ENCODE measurements at regions not wholly inside any gene's neighbourhood (a gene's known extent, or its start where the extent isn't known, plus 50 kb on each side); places are given as distances from the start of the nearest gene placed in this dataset.

DNA sequence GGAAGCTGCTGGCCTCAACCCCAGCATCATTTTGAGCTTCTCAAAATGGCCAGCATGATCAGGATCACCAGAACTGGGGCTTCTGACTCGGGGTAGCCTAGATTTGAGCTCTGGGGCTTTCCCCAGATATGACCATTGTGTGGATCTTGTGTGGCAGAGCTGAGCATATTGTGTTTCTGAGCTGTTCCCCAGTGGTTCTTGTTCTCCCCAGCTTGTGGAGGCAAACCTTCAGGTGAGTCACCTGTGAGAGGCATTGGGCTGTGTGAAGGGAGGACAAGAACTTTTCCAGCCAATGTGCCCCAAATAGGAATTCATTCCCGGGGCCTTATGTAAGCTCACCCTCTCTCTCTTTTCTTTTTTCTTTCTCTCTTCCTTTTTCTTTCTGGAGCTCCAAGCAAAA lies 80.7 kb upstream of the PITX1 start:
- intact Hi-C loops (cut with micrococcal nuclease) (no loop called here), dilution Hi-C loops (cut with MboI; ENCODE audit: extremely low pct_ligation_motif_present, low sequenced_read_pairs) (no loop called here)
- ChIA-PET POLR2A (no interaction called here), CTCF (interaction anchor here (1.8 to 2.1 kb wide), 2 partner anchors 8 to 242 kb away, joined by 3 to 4 read pairs; no protein-coding TSS in a partner anchor)
- TF ChIP-seq GATA2 (IDR thresholded peaks at IDR 0.05; ENCODE audit: insufficient read depth, insufficient read length, low read depth, low read length) (no peak), FOS (IDR thresholded peaks at IDR 0.05; ENCODE audit: borderline replicate concordance, insufficient read depth, low read length) (no peak), EZH2 (IDR thresholded peaks at IDR 0.05; ENCODE audit: borderline replicate concordance, low read depth, low read length, severe bottlenecking) (no peak)
- TF ChIP-seq, protein P1, sequence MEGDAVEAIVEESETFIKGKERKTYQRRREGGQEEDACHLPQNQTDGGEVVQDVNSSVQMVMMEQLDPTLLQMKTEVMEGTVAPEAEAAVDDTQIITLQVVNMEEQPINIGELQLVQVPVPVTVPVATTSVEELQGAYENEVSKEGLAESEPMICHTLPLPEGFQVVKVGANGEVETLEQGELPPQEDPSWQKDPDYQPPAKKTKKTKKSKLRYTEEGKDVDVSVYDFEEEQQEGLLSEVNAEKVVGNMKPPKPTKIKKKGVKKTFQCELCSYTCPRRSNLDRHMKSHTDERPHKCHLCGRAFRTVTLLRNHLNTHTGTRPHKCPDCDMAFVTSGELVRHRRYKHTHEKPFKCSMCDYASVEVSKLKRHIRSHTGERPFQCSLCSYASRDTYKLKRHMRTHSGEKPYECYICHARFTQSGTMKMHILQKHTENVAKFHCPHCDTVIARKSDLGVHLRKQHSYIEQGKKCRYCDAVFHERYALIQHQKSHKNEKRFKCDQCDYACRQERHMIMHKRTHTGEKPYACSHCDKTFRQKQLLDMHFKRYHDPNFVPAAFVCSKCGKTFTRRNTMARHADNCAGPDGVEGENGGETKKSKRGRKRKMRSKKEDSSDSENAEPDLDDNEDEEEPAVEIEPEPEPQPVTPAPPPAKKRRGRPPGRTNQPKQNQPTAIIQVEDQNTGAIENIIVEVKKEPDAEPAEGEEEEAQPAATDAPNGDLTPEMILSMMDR (IDR thresholded peaks at IDR 0.05; ENCODE audit: extremely low read depth in 1 of 2, insufficient read depth in 1 of 2, low read depth in 1 of 2, low read length in 2 of 2) = no peak
- no peak overlapping the region for H3K4me3 ChIP-seq (replicated peaks in 1 of 3; ENCODE audit: insufficient read depth in 1 of 3, low read depth in 1 of 3, low read length in 3 of 3)
- no peaks in the 10 kb centered on the region for H3K36me3 ChIP-seq (ENCODE audit: control insufficient read depth in 2 of 2, extremely low read depth in 1 of 2, insufficient read depth in 2 of 2, low read length in 2 of 2)
- no TSS peak for BruUV-seq (replicated peaks)
- H3K9me3 ChIP-seq (replicated peaks; ENCODE audit: control insufficient read depth, insufficient read depth, low read length) = no peaks in the 10 kb centered on the region
- H3K9ac ChIP-seq (replicated peaks; ENCODE audit: extremely low read depth, insufficient read depth, low read length) = no peak overlapping the region
- H3K79me2 ChIP-seq (ENCODE audit: control insufficient read depth, insufficient read depth, low read length) = no peaks in the 10 kb centered on the region
- no peaks in the 10 kb centered on the region for H4K20me1 ChIP-seq (replicated peaks; ENCODE audit: control insufficient read depth, extremely low read depth, insufficient read depth, low read length)
- H3K27ac ChIP-seq (ENCODE audit: insufficient read depth, low read depth, low read length) = no peak overlapping the region
- no peaks in the 10 kb centered on the region for H3K4me1 ChIP-seq (ENCODE audit: control insufficient read depth, extremely low read depth, insufficient read depth, low read length)
- H3K9me1 ChIP-seq (replicated peaks; ENCODE audit: control insufficient read depth, extremely low read depth, insufficient read depth, low read length) = no peaks in the 10 kb centered on the region
- no peak overlapping the region for H3K4me2 ChIP-seq (ENCODE audit: insufficient read depth, low read length)
- no peak for DNase-seq (ENCODE audit: low read depth, low spot score)
- no peak for FAIRE-seq
- H3K27me3 ChIP-seq (ENCODE audit: control insufficient read depth in 2 of 2, insufficient read depth in 2 of 2, low read length in 2 of 2) = peaks cover 0 to 4% of the 10 kb centered on the region in 2 experiments
- no peak overlapping the region for H2AFZ ChIP-seq (ENCODE audit: low read depth, low read length)

DNA sequence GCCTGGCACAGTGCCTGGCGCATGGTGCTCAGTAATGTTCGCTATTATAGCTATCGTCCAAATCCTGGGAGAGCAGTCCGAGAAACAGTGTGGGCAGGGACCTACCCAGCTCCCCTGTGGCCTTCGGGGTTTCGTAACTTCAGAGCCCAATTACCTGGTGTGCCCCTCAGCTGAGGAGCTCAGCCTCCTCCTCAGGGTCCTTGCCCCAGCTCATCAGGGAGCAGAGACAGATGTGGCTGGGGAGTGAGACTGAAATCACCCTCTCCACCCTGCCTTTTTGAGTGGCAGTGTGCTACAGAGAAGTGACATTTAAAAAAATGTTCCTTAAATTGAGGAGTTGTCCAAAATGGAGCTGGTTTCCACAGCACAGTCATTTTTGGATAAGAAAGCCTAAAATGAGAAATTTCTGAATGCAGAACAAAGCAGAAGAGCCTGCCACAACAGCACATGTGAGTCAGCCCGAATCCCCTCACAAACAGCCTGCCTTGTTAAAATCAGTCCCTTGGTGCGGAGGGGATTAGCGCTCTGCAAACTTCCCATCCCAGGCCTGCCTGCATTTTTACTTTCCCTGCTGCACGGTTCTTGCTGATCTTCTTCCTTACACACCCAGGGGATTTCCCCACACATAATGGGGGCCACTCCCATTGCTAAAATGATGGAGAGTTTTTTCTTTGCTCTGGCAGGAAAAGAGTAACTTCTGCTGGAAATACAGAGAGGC lies 78.1 kb upstream of the PITX1 start:
- no peaks in the 10 kb centered on the region for H3K27me3 ChIP-seq (ENCODE audit: control insufficient read depth in 2 of 2, insufficient read depth in 2 of 2, low read length in 2 of 2)
- intact Hi-C loops (cut with micrococcal nuclease) = no loop called here
- H3K4me2 ChIP-seq (ENCODE audit: insufficient read depth, low read length) = no peak overlapping the region
- H3K4me1 ChIP-seq (ENCODE audit: control insufficient read depth, extremely low read depth, insufficient read depth, low read length) = no peaks in the 10 kb centered on the region
- DNase-seq (ENCODE audit: low read depth, low spot score) (no peak), FAIRE-seq (no peak)
- TF ChIP-seq FOS (IDR thresholded peaks at IDR 0.05; ENCODE audit: borderline replicate concordance, insufficient read depth, low read length) (no peak), MYC (IDR thresholded peaks at IDR 0.05; ENCODE audit: low read depth, low read length) (no peak), JUN (IDR thresholded peaks at IDR 0.05; ENCODE audit: borderline replicate concordance, insufficient read depth, insufficient read length, low read depth) (no peak), GATA2 (IDR thresholded peaks at IDR 0.05; ENCODE audit: insufficient read depth, insufficient read length, low read depth, low read length) (no peak), POLR2A (IDR thresholded peaks at IDR 0.05; ENCODE audit: low read depth, low read length) (no peak), EZH2 (IDR thresholded peaks at IDR 0.05; ENCODE audit: borderline replicate concordance, low read depth, low read length, severe bottlenecking) (no peak), POLR2AphosphoS5 (IDR thresholded peaks at IDR 0.05; ENCODE audit: insufficient read depth, low read depth, low read length) (no peak)
- TF ChIP-seq, protein P1 (IDR thresholded peaks at IDR 0.05; ENCODE audit: extremely low read depth in 1 of 2, insufficient read depth in 1 of 2, low read depth in 1 of 2, low read length in 2 of 2) = no peak
- TF ChIP-seq, protein P2, sequence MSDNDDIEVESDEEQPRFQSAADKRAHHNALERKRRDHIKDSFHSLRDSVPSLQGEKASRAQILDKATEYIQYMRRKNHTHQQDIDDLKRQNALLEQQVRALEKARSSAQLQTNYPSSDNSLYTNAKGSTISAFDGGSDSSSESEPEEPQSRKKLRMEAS (IDR thresholded peaks at IDR 0.05; ENCODE audit: insufficient read depth, insufficient read length) = no peak
- H3K9me3 ChIP-seq (replicated peaks; ENCODE audit: control insufficient read depth, insufficient read depth, low read length) = no peaks in the 10 kb centered on the region
- dilution Hi-C loops (cut with MboI; ENCODE audit: extremely low pct_ligation_motif_present, low sequenced_read_pairs) = no loop called here
- CTCF ChIA-PET = interaction anchor here (1.5 kb wide), 1 partner anchor 12 kb away, joined by 3 read pairs; no protein-coding TSS in a partner anchor
- H3K36me3 ChIP-seq (ENCODE audit: control insufficient read depth in 2 of 2, extremely low read depth in 1 of 2, insufficient read depth in 2 of 2, low read length in 2 of 2) = no peaks in the 10 kb centered on the region
- H3K9ac ChIP-seq (replicated peaks; ENCODE audit: extremely low read depth, insufficient read depth, low read length) = no peak overlapping the region
- H3K9me1 ChIP-seq (replicated peaks; ENCODE audit: control insufficient read depth, extremely low read depth, insufficient read depth, low read length) = no peaks in the 10 kb centered on the region
- no TSS peak for BruUV-seq (replicated peaks)
- no peak overlapping the region for H3K27ac ChIP-seq (ENCODE audit: insufficient read depth, low read depth, low read length)
- POLR2A ChIA-PET = no interaction called here
- no peaks in the 10 kb centered on the region for H4K20me1 ChIP-seq (replicated peaks; ENCODE audit: control insufficient read depth, extremely low read depth, insufficient read depth, low read length)
- no peak overlapping the region for H2AFZ ChIP-seq (ENCODE audit: low read depth, low read length)
- no peaks in the 10 kb centered on the region for H3K79me2 ChIP-seq (ENCODE audit: control insufficient read depth, insufficient read depth, low read length)
- no peak overlapping the region for H3K4me3 ChIP-seq (replicated peaks in 1 of 3; ENCODE audit: insufficient read depth in 1 of 3, low read depth in 1 of 3, low read length in 3 of 3)
